Astrocyte of the cerebellum (primary cell): ENCODE measurements at regions not wholly inside any gene's neighbourhood (a gene's known extent, or its start where the extent isn't known, plus 50 kb on each side); places are given as distances from the start of the nearest gene placed in this dataset.

Experiments
- DNase-seq: peaks from one replicate; pipeline ENCODE4 v3.0.0-alpha.2; 2011; ENCODE audit warnings: low read depth
- H3K4me3 ChIP-seq: 2 replicates; pipeline ENCODE4 v1.5.1; 2011; ENCODE audit warnings: mild to moderate bottlenecking, low read depth, low read length, moderate library complexity
- CTCF ChIP-seq: IDR thresholded peaks from 2 replicates; pipeline ENCODE4 v1.5.1; 2012; ENCODE audit warnings: low read length, low read depth, moderate library complexity, mild to moderate bottlenecking; ENCODE audit errors: missing control alignments
- in situ Hi-C: cut with HindIII; loops from 2 replicates; pipeline ENCODE4 v1.10.0; 2017; ENCODE audit warnings: low sequenced_read_pairs

- DNase-seq = no peak
- H3K4me3 ChIP-seq = no peak overlapping the region
- TF ChIP-seq CTCF = no peak
- in situ Hi-C loops = no loop called here
Observed at GRCh38 chr7:68146983-68147382, 1150.3 kb downstream of the TYW1 start.

- in situ Hi-C loops = no loop called here
- no peak overlapping the region for H3K4me3 ChIP-seq
- DNase-seq = no peak
- TF ChIP-seq CTCF = no peak
Observed at GRCh38 chr7:68147614-68148238, 1151.1 kb downstream of the TYW1 start.

- in situ Hi-C loops = no loop called here
- no peak for TF ChIP-seq CTCF
- no peak for DNase-seq
- H3K4me3 ChIP-seq = no peak overlapping the region
Observed at GRCh38 chr7:68148440-68148839, 1151.8 kb downstream of the TYW1 start.

GRCh38 chr7:68152205-68152604 is 1155.6 kb downstream of the TYW1 start:
- DNase-seq = no peak
- in situ Hi-C loops = no loop called here
- TF ChIP-seq CTCF = no peak
- H3K4me3 ChIP-seq = no peak overlapping the region

GRCh38 chr7:68155676-68156075 is 1159.0 kb downstream of the TYW1 start:
- no peak for DNase-seq
- TF ChIP-seq CTCF = no peak
- in situ Hi-C loops = no loop called here
- H3K4me3 ChIP-seq = no peak overlapping the region

GRCh38 chr7:68158686-68159295 is 1162.2 kb downstream of the TYW1 start:
- no peak for DNase-seq
- in situ Hi-C loops = no loop called here
- H3K4me3 ChIP-seq = no peak overlapping the region
- no peak for TF ChIP-seq CTCF

GRCh38 chr7:68162712-68163111 is 1166.1 kb downstream of the TYW1 start:
- no peak overlapping the region for H3K4me3 ChIP-seq
- TF ChIP-seq CTCF = no peak
- DNase-seq = no peak
- in situ Hi-C loops = no loop called here
